GM12878 (cell line): ENCODE measurements at regions not wholly inside any gene's neighbourhood (a gene's known extent, or its start where the extent isn't known, plus 50 kb on each side); places are given as distances from the start of the nearest gene placed in this dataset.

Source experiments
- ATAC-seq: fragments of 200-7000 bp; cut with Tn5 transposase; 3 replicates; pipeline ENCODE4 v1.9.1; 2020; ENCODE audit warnings: mild to moderate bottlenecking, moderate library complexity
- BruUV-seq: library from RNA; stranded (reverse); fragments of 400-500 nt; replicated peaks from 2 replicates; lab custom pipeline; 2021; lab: Mats Ljungman, UMichigan
- CTCF ChIA-PET: fragments of 300-600 bp; sonication (Branson Sonifier 250); formaldehyde crosslinking; extraction: SDS; loops from one replicate; lab custom pipeline; 2021; ENCODE audit warnings: inconsistent platforms; lab: Yijun Ruan, JAX
- POLR2A ChIA-PET: fragments of 350-600 bp; formaldehyde crosslinking; extraction: SDS; loops from one replicate; lab custom pipeline; 2021; ENCODE audit warnings: inconsistent platforms; lab: Charles Lee
- RAD21 ChIA-PET: fragments of 300-600 bp; sonication (Branson Sonifier 250); formaldehyde crosslinking; loops from one replicate; lab custom pipeline; 2023; ENCODE audit warnings: antibody characterized with exemption; ENCODE audit not compliant: unreplicated experiment; lab: Charles Lee
- SMC1A ChIA-PET: fragments of 300-600 bp; sonication (Branson Sonifier 250); formaldehyde crosslinking; loops from one replicate; lab custom pipeline; 2023; ENCODE audit not compliant: unreplicated experiment, uncharacterized antibody; lab: Charles Lee
- DNase-seq: peaks from one replicate; pipeline ENCODE4 v3.0.0-alpha.2; 2011; ENCODE audit warnings: low read depth, low spot score
- FAIRE-seq: peaks from 3 replicates; lab custom pipeline; 2011; peaks lifted over from hg19 to GRCh38; lab: Jason Lieb, UNC
- H2AFZ ChIP-seq: 2 replicates; pipeline ENCODE4 v1.6.0; 2011; ENCODE audit warnings: low read depth, low read length, control low read depth; ENCODE audit not compliant: control insufficient read depth
- H3K27ac ChIP-seq: 2 replicates; pipeline ENCODE4 v1.5.1; 2011; ENCODE audit warnings: control low read depth; ENCODE audit not compliant: control insufficient read depth, insufficient read depth
- H3K27me3 ChIP-seq, 2 experiments: replicated peaks in 1 of 2; 2 replicates each; pipeline versions ENCODE4 v1.6.0 to v1.6.1; 2011; ENCODE audit warnings: low read length in 1 of 2; ENCODE audit not compliant: control insufficient read depth in 2 of 2, insufficient read depth in 2 of 2
- H3K36me3 ChIP-seq, 2 experiments: 2 replicates each; pipeline ENCODE4 v1.5.1; 2011; ENCODE audit warnings: low read length in 1 of 2; ENCODE audit not compliant: control insufficient read depth in 2 of 2, insufficient read depth in 2 of 2
- H3K4me1 ChIP-seq: 2 replicates; pipeline ENCODE4 v1.6.1; 2011; ENCODE audit warnings: mild to moderate bottlenecking, low read length, moderate library complexity, mixed read lengths; ENCODE audit not compliant: control insufficient read depth, insufficient read depth
- H3K4me2 ChIP-seq: 2 replicates; pipeline ENCODE4 v1.6.0; 2011; ENCODE audit warnings: control low read depth; ENCODE audit not compliant: control insufficient read depth, insufficient read depth
- H3K4me3 ChIP-seq: fragments of 200-600 bp; sonication (generic); 2 replicates; pipeline ENCODE4 v1.5.1; 2016
- H3K79me2 ChIP-seq: 2 replicates; pipeline ENCODE4 v1.6.0; 2011; ENCODE audit warnings: low read length; ENCODE audit not compliant: control insufficient read depth, insufficient read depth
- H3K9ac ChIP-seq: 2 replicates; pipeline ENCODE4 v1.8.0; 2011; ENCODE audit warnings: low read length, control low read depth, mixed read lengths; ENCODE audit not compliant: control insufficient read depth, insufficient read depth
- H3K9me3 ChIP-seq: replicated peaks from 3 replicates; pipeline ENCODE4 v1.5.1; 2011; ENCODE audit warnings: mild to moderate bottlenecking, low read length; ENCODE audit not compliant: control insufficient read depth, insufficient read depth
- H4K20me1 ChIP-seq: 2 replicates; pipeline ENCODE4 v1.6.0; 2011; ENCODE audit not compliant: control insufficient read depth, insufficient read depth
- ATF7 ChIP-seq: fragments of 450-650 bp; IDR thresholded peaks from 2 replicates; pipeline ENCODE4 v1.6.1; 2016; ENCODE audit warnings: low read depth, mild to moderate bottlenecking
- BCL11A ChIP-seq: IDR thresholded peaks from 2 replicates; pipeline ENCODE4 v1.6.1; 2011; ENCODE audit warnings: low read depth, low read length
- BHLHE40 ChIP-seq, 2 experiments: fragments of 450-650 bp in 1 of 2; IDR thresholded peaks; 2 replicates each; pipeline ENCODE4 v1.6.1; 2011 to 2017; ENCODE audit warnings: low read depth in 2 of 2, borderline replicate concordance in 1 of 2, improper control_type of control experiment in 1 of 2, low read length in 1 of 2, mild to moderate bottlenecking in 1 of 2
- CREB1 ChIP-seq: IDR thresholded peaks from 2 replicates; pipeline ENCODE4 v1.6.1; 2012; ENCODE audit warnings: low read depth, mild to moderate bottlenecking, inconsistent platforms
- FOXK2 ChIP-seq: fragments of 450-650 bp; IDR thresholded peaks from 2 replicates; pipeline ENCODE4 v1.6.1; 2017; ENCODE audit warnings: mild to moderate bottlenecking, moderate library complexity
- MEF2A ChIP-seq: IDR thresholded peaks from 2 replicates; pipeline ENCODE4 v1.6.1; 2011; ENCODE audit warnings: low read depth, mild to moderate bottlenecking, low read length, moderate library complexity; ENCODE audit not compliant: insufficient read depth
- MYC ChIP-seq: IDR thresholded peaks from 2 replicates; pipeline ENCODE4 v1.6.1; 2011; ENCODE audit warnings: mild to moderate bottlenecking, low read length, moderate library complexity, inconsistent platforms; ENCODE audit not compliant: insufficient read depth, insufficient replicate concordance, insufficient read length, severe bottlenecking
- PML ChIP-seq: IDR thresholded peaks from 2 replicates; pipeline ENCODE4 v1.6.1; 2012; ENCODE audit warnings: low read length, inconsistent platforms
- RB1 ChIP-seq: fragments of 450-650 bp; formaldehyde crosslinking; IDR thresholded peaks from 2 replicates; pipeline ENCODE4 v1.6.1; 2017; ENCODE audit warnings: mild to moderate bottlenecking, borderline replicate concordance
- RBBP5 ChIP-seq: fragments of 200-600 bp; sonication (generic); conservative IDR thresholded peaks from 2 replicates; pipeline ENCODE4 v1.6.1; 2016
- SUZ12 ChIP-seq: fragments of 200-600 bp; sonication (generic); IDR thresholded peaks from one replicate; pipeline ENCODE4 v1.6.1; 2018; ENCODE audit warnings: antibody characterized with exemption, mild to moderate bottlenecking; ENCODE audit not compliant: unreplicated experiment
- TARDBP ChIP-seq: IDR thresholded peaks from 2 replicates; pipeline ENCODE4 v1.6.1; 2016; ENCODE audit warnings: borderline replicate concordance
- ZNF24 ChIP-seq: fragments of 450-650 bp; IDR thresholded peaks from 2 replicates; pipeline ENCODE4 v1.6.1; 2017; ENCODE audit warnings: antibody characterized with exemption, mild to moderate bottlenecking
- WGBS: methylation state at CpG from one replicate; pipeline ENCODE4 v1.1.6; 2016; ENCODE audit warnings: low lambda C conversion rate; ENCODE audit not compliant: insufficient replicate concordance, insufficient coverage; ENCODE audit errors: missing lambda C conversion rate; 5-methylcytosine and 5-hydroxymethylcytosine counted together
- in situ Hi-C: fragments of 300-500 bp; cut with MboI; formaldehyde crosslinking; loops from 9 replicates; pipeline ENCODE4 v1.14.3; 2018; ENCODE audit warnings: mixed read lengths
- intact Hi-C: fragments of 100-400 bp; cut with micrococcal nuclease; formaldehyde crosslinking; loops from one replicate; pipeline ENCODE4 v1.14.2; 2022; ENCODE audit not compliant: unreplicated experiment
- TF ChIP-seq, protein P1 (sequence below): fragments of 450-650 bp; IDR thresholded peaks from 2 replicates; pipeline ENCODE4 v1.6.1; 2017; ENCODE audit warnings: mild to moderate bottlenecking
- TF ChIP-seq, protein P2 (sequence below): fragments of 450-650 bp; IDR thresholded peaks from 2 replicates; pipeline ENCODE4 v1.6.1; 2017; ENCODE audit warnings: mild to moderate bottlenecking, low read depth, inconsistent platforms; ENCODE audit not compliant: poor library complexity, severe bottlenecking
- TF ChIP-seq, protein P3 (sequence below): fragments of 450-650 bp; IDR thresholded peaks from 2 replicates; pipeline ENCODE4 v1.6.1; 2017; ENCODE audit warnings: mild to moderate bottlenecking, moderate library complexity
- TF ChIP-seq, protein P4 (sequence below): fragments of 450-650 bp; IDR thresholded peaks from 2 replicates; pipeline ENCODE4 v1.6.1; 2016; ENCODE audit warnings: mild to moderate bottlenecking

DNA sequence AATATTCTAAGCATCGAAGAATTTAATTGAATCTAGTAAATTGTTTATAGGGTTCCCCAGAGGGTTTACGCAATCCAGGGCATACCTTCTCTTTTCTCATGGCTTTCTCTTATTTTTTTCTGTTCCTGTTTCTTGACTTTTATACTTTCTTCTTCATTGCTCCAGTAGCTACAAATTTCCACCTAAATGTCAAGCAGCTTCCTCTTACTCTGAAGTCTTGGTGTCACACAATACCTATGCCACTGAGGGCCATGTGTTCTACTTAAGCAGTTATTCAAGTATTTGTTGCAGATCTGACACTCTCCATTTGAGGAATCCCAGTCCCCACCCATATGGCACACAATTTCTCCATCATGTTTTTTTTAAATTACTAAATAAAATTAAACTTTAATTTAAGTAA lies 343.1 kb upstream of the MBL2 start:
- ChIA-PET RAD21 (no interaction called here), POLR2A (no interaction called here), SMC1A (interaction anchor here (1.0 to 1.4 kb wide), 2 partner anchors 8 kb away, joined by 3 to 4 read pairs; no protein-coding TSS in a partner anchor), CTCF (interaction anchor here (0.6 to 1.3 kb wide), 2 partner anchors 12 to 13 kb away, joined by 3 to 5 read pairs; no protein-coding TSS in a partner anchor)
- H3K9me3 ChIP-seq: no peaks in the 10 kb centered on the region
- H3K27me3 ChIP-seq: no peaks in the 10 kb centered on the region
- BruUV-seq: no TSS peak
- H3K27ac ChIP-seq: no peak overlapping the region
- no peak overlapping the region for H3K9ac ChIP-seq
- no peak overlapping the region for H3K4me3 ChIP-seq
- intact Hi-C loops: no loop called here
- no peak overlapping the region for H2AFZ ChIP-seq
- 33% methylated on average over 2 of the region's 2 CpGs for WGBS
- H3K4me1 ChIP-seq: no peaks in the 10 kb centered on the region
- no peak for DNase-seq
- no peak for ATAC-seq
- H3K36me3 ChIP-seq: no peaks in the 10 kb centered on the region
- in situ Hi-C loops: no loop called here
- H4K20me1 ChIP-seq: no peaks in the 10 kb centered on the region
- no peak overlapping the region for H3K4me2 ChIP-seq
- H3K79me2 ChIP-seq: no peaks in the 10 kb centered on the region
- no peak for FAIRE-seq
- TF ChIP-seq BCL11A (no peak), TARDBP (no peak), ATF7 (no peak), PML (no peak), RBBP5 (no peak), SUZ12 (no peak), ZNF24 (no peak), CREB1 (no peak), BHLHE40 (IDR thresholded peaks at IDR 0.05; ENCODE audit: borderline replicate concordance in 1 of 2, low read depth in 2 of 2, low read length in 1 of 2) (no peak), MYC (no peak), MEF2A (no peak), RB1 (no peak), FOXK2 (no peak)
- TF ChIP-seq, protein P1, sequence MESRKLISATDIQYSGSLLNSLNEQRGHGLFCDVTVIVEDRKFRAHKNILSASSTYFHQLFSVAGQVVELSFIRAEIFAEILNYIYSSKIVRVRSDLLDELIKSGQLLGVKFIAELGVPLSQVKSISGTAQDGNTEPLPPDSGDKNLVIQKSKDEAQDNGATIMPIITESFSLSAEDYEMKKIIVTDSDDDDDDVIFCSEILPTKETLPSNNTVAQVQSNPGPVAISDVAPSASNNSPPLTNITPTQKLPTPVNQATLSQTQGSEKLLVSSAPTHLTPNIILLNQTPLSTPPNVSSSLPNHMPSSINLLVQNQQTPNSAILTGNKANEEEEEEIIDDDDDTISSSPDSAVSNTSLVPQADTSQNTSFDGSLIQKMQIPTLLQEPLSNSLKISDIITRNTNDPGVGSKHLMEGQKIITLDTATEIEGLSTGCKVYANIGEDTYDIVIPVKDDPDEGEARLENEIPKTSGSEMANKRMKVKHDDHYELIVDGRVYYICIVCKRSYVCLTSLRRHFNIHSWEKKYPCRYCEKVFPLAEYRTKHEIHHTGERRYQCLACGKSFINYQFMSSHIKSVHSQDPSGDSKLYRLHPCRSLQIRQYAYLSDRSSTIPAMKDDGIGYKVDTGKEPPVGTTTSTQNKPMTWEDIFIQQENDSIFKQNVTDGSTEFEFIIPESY: no peak
- TF ChIP-seq, protein P2, sequence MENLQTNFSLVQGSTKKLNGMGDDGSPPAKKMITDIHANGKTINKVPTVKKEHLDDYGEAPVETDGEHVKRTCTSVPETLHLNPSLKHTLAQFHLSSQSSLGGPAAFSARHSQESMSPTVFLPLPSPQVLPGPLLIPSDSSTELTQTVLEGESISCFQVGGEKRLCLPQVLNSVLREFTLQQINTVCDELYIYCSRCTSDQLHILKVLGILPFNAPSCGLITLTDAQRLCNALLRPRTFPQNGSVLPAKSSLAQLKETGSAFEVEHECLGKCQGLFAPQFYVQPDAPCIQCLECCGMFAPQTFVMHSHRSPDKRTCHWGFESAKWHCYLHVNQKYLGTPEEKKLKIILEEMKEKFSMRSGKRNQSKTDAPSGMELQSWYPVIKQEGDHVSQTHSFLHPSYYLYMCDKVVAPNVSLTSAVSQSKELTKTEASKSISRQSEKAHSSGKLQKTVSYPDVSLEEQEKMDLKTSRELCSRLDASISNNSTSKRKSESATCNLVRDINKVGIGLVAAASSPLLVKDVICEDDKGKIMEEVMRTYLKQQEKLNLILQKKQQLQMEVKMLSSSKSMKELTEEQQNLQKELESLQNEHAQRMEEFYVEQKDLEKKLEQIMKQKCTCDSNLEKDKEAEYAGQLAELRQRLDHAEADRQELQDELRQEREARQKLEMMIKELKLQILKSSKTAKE: no peak
- TF ChIP-seq, protein P3, sequence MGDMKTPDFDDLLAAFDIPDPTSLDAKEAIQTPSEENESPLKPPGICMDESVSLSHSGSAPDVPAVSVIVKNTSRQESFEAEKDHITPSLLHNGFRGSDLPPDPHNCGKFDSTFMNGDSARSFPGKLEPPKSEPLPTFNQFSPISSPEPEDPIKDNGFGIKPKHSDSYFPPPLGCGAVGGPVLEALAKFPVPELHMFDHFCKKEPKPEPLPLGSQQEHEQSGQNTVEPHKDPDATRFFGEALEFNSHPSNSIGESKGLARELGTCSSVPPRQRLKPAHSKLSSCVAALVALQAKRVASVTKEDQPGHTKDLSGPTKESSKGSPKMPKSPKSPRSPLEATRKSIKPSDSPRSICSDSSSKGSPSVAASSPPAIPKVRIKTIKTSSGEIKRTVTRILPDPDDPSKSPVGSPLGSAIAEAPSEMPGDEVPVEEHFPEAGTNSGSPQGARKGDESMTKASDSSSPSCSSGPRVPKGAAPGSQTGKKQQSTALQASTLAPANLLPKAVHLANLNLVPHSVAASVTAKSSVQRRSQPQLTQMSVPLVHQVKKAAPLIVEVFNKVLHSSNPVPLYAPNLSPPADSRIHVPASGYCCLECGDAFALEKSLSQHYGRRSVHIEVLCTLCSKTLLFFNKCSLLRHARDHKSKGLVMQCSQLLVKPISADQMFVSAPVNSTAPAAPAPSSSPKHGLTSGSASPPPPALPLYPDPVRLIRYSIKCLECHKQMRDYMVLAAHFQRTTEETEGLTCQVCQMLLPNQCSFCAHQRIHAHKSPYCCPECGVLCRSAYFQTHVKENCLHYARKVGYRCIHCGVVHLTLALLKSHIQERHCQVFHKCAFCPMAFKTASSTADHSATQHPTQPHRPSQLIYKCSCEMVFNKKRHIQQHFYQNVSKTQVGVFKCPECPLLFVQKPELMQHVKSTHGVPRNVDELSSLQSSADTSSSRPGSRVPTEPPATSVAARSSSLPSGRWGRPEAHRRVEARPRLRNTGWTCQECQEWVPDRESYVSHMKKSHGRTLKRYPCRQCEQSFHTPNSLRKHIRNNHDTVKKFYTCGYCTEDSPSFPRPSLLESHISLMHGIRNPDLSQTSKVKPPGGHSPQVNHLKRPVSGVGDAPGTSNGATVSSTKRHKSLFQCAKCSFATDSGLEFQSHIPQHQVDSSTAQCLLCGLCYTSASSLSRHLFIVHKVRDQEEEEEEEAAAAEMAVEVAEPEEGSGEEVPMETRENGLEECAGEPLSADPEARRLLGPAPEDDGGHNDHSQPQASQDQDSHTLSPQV: no peak
- TF ChIP-seq, protein P4, sequence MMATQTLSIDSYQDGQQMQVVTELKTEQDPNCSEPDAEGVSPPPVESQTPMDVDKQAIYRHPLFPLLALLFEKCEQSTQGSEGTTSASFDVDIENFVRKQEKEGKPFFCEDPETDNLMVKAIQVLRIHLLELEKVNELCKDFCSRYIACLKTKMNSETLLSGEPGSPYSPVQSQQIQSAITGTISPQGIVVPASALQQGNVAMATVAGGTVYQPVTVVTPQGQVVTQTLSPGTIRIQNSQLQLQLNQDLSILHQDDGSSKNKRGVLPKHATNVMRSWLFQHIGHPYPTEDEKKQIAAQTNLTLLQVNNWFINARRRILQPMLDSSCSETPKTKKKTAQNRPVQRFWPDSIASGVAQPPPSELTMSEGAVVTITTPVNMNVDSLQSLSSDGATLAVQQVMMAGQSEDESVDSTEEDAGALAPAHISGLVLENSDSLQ: no peak
